Hematopoietic multipotent progenitor cell treated with erythropoietin and hydrocortisone succinate and interleukin-3 and kit ligand, for 6 days (in vitro differentiated cells): ENCODE measurements at regions not wholly inside any gene's neighbourhood (a gene's known extent, or its start where the extent isn't known, plus 50 kb on each side); places are given as distances from the start of the nearest gene placed in this dataset.

Experiments
- DNase-seq: peaks from one replicate; pipeline ENCODE4 v3.0.0-alpha.2; 2015

- peak; percentile 80 for DNase-seq
These were observed 70.4 kb upstream of the BACH1 start for GRCh38 chr21:29228306-29228705.

GRCh38 chr21:29230551-29231261 is 68.0 kb upstream of the BACH1 start:
- DNase-seq, result no peak

- no peak for DNase-seq
These were observed 66.8 kb upstream of the BACH1 start for GRCh38 chr21:29231756-29232529.

GRCh38 chr21:29232530-29233255 is 66.0 kb upstream of the BACH1 start:
- peak; percentile 58 for DNase-seq

- peak; percentile 66 for DNase-seq
These were observed 65.5 kb upstream of the BACH1 start for GRCh38 chr21:29233256-29233546.

- no peak for DNase-seq
These were observed 64.8 kb upstream of the BACH1 start for GRCh38 chr21:29233611-29234540.

- no peak for DNase-seq
These were observed 63.0 kb upstream of the BACH1 start for GRCh38 chr21:29235714-29236197.

- no peak for DNase-seq
These were observed 62.5 kb upstream of the BACH1 start for GRCh38 chr21:29236201-29236600.

GRCh38 chr21:29237110-29238052 is 61.3 kb upstream of the BACH1 start:
- DNase-seq, result no peak

- no peak for DNase-seq
These were observed 60.4 kb upstream of the BACH1 start for GRCh38 chr21:29238053-29238966.

GRCh38 chr21:29238967-29239290 is 59.8 kb upstream of the BACH1 start:
- DNase-seq, result peak; percentile 88

GRCh38 chr21:29240136-29240535 is 58.6 kb upstream of the BACH1 start:
- no peak for DNase-seq

GRCh38 chr21:29242201-29242600 is 56.5 kb upstream of the BACH1 start:
- no peak for DNase-seq

GRCh38 chr21:29243188-29243587 is 55.5 kb upstream of the BACH1 start:
- DNase-seq, result no peak

GRCh38 chr21:29245104-29245643 is 53.5 kb upstream of the BACH1 start:
- no peak for DNase-seq

GRCh38 chr21:29245863-29246262 is 52.9 kb upstream of the BACH1 start:
- DNase-seq, result no peak

GRCh38 chr21:29246614-29247013 is 52.1 kb upstream of the BACH1 start:
- DNase-seq, result no peak

- peak; percentile 16 for DNase-seq
These were observed 50.6 kb upstream of the BACH1 start for GRCh38 chr21:29248124-29248523.
